HG02642 (cell line): ENCODE measurements at regions not wholly inside any gene's neighbourhood (a gene's known extent, or its start where the extent isn't known, plus 50 kb on each side); places are given as distances from the start of the nearest gene placed in this dataset.
A peak's percentile ranks its signal among the peaks of the same experiment; 100 is the strongest.

ENCODE experiments used
- ATAC-seq: cut with Tn5 transposase; IDR thresholded peaks from one replicate; pipeline ENCODE4 v1.9.1; 2021; ENCODE audit warnings: mild to moderate bottlenecking; ENCODE audit not compliant: unreplicated experiment, poor library complexity

DNA sequence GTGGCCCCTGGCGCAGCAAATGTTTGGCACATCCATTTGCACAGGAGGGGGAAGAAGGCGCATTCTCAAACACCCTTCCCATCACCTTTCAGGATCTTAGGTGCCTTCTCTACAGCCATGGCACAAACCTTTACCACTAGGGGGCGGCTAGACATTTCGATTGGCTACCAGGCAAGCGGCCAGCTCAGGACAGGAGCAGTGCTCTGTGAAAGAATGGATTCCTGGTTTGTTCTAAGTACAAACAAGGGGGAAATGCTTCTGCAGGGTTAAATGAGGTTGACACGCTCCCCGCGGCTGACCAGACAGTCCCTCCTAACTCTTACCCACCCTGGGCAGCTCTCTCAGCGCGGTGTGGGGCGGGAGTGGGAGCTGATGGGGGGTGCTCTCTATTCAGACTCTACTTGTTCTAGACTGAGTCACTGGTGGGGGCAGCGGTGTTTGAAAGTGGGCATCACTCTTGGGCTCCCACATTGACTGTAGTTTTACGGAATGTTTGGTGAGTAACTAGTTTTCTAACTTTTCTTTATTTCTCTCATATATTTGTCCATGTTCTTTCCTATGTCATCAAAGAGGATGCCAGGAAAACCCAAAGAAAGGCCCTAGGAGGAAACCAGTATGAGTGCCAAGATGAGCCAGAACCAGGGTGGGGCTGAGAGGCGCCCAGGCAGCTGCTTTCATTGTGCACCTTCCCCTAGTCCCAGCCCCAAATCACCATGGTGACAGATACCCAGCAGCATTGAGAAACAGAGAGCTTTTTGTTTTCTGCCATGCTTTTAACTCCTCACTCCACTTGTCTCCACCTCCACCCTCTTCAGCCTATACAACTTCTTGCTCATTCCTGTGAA lies 61.4 kb upstream of the GPR158 start:
- peak; percentile 93 for ATAC-seq

- no peak for ATAC-seq
Measured at GRCh38 chr10:25114036-25114411, 60.8 kb upstream of the GPR158 start.

DNA sequence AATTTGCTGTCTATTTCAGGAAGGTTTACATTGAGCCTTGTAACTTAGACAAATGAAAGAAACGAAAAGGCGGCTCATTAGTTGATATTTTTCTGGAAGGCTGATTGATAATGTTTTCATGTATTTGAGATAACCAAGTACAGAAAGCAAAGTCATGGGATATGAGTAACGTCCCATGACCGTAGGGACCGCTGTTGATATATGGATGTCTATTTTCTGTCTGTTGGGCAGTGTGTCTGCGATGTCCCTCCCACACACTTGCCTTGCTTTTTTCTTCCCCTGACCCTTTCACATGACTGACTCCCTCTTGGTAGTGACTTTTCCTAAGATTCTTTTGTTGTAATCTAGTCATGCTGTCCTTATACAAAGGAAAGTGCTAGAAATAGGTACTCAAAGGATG lies 57.0 kb upstream of the GPR158 start:
- ATAC-seq = no peak

DNA sequence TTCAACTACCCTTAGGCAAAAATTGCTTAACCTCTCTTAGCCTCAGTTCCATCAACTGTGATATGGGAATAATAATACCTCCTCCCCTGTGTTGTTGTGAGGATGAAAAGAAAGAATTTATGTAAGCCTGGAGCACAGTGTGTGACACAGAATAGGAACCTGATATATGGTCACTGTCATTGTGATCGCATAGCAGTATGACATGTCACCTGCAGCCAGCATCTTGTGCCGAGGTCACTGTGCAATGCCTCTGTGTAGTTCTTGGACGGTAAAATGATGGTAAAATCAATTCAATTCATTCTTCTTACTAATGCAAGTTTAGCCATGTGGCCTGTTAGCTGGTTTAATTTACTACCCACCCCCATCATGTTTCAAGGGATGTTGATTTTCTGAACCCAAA lies 54.6 kb upstream of the GPR158 start:
- ATAC-seq = no peak
